Inferior parietal cortex (tissue), 1 donor: ENCODE measurements at regions not wholly inside any gene's neighbourhood (a gene's known extent, or its start where the extent isn't known, plus 50 kb on each side); places are given as distances from the start of the nearest gene placed in this dataset.
"Not testable (repeated sequence)": the region's sequence is repeated elsewhere in the genome, so short reads cannot be mapped to it uniquely, and the experiment has no call there.

ENCODE experiments used
- DNase-seq: peaks from one replicate; pipeline ENCODE4 v3.0.0-alpha.2; 2016; ENCODE audit errors: extremely low spot score

DNA sequence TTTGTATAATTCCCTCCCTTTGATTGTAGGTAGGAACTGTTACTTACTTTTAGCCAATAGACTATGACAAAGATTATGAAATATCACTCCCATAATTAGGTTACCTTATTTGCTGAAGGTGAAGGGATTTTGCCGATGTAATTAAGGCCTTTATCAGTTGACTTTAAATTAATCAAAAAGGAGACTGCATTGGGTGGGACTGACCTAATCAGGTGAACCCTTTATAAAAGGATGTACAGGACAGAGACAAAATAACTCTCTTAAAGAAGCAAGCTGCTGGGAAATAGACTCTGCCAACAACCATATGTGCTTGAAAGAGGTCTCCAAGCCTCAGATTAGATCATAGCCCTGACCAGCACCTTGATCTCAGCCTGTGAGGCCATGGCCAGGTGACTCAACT, 167.6 kb downstream of the SOX3 start:
- no peak for DNase-seq

DNA sequence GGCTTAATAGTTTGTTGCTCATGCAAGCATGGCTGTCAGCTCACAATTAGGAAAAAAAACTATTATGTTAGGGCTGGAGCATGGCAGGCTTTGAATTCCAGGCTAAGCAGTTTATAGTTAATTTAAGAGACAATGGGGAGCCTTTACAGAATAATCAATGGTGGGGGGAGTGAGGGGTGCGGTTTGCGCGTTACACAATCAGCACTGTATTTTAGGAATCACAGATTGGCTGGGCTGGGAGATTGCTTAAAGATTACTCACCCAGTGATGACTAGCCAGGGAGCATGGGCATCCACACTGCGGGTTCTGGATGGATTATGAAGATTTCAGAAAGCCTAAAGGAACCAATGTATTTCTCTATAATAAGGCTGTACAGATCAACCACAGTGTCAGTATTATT, 186.6 kb downstream of the SOX3 start:
- no peak for DNase-seq

GRCh38 chrX:140317462-140317861, 187.4 kb downstream of the SOX3 start:
- DNase-seq = no peak

DNA sequence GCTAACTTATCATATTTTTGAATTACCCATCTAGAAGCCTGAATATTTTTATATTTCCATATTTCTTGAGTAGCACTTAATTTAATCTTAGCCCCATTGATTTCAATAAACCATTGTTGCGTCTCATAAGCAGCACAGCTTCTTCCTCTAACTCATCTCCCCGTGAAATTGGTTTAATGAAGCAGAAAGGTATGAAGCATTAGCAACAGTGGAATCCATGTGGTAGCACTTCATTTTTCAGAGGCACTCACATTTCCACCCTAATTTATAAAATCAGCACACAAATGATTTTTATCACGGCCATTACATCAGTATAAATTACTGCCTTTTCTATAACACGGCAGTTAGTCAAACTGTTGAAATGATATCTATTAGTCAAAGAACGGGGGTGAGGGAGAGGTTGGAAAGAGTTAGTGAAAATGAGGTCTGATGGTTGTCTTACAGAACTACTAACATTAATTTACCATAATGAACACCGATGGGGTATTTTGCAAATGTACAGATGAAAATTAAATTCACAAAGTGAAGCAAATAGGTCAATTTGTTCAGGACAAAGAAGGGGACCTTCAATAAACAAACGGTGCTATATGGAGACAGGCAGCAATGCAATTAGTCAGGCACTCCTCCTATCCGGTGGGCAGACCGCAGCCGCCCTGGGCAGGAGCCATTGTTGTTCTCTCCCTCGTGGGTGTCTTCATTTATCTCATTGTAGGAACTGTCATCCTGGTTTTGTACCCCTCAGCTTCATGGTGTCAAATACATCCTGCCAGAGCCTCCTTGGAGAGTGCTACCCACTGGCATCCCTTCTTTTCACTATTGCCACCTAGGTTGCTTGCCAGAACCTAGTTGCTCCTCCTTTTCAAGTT, 205.7 kb downstream of the SOX3 start:
- DNase-seq = no peak

DNA sequence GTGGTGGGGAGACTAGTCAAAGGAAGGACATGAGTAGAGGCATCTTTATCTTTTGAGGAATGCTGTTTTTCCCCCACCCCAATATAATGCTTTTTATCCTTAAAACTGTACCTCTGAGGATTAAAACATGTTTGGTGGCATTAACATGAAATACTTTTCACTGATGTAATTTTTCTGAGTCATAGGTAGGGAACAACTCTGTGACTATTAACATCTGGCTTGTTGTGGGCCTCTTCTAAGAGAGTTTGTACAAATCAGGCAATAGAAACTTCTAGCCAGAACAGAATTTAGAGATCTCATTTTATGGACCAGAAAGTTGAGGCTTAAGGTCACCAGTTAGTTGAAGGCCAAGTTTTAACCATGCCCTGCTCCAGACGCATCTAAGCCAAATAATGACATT, 207.6 kb downstream of the SOX3 start:
- no peak for DNase-seq

- DNase-seq = no peak
Observed at GRCh38 chrX:140292961-140293360, 211.9 kb downstream of the SOX3 start.

GRCh38 chrX:140292188-140292587, 212.7 kb downstream of the SOX3 start:
- DNase-seq = no peak

DNA sequence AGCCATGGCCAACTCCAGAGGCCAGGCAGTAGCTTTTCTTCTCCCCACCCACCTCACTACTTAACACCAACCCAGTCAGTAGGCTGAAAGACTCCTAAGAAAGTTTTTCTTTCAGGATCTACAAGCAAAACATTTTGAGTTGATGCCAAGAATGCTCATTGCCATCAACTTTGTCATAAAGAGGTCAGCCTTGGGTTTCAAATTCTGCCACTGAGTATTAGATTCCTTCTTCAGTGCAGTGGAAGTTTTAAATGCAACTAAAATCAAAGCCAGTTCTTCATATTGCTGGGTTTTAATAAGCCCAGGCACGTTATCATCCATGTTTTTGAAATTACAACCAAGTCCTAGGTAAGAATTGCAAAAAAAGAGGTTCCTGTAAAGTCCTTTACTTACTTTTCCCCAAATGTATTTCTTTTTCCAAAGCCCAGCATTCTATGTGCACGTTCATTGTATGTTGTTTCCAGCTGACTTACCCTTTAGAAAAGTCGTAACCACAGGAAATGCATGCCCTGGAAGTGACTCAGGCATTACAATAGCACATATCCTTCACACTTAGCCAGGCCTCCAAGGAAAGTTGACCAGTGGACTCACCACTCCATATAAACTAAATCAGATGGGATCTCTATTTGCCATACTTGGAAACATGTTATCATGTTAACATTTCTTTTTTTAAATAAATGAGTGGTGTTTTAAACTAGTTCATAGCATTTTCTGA, 229.9 kb downstream of the SOX3 start:
- DNase-seq = no peak

DNA sequence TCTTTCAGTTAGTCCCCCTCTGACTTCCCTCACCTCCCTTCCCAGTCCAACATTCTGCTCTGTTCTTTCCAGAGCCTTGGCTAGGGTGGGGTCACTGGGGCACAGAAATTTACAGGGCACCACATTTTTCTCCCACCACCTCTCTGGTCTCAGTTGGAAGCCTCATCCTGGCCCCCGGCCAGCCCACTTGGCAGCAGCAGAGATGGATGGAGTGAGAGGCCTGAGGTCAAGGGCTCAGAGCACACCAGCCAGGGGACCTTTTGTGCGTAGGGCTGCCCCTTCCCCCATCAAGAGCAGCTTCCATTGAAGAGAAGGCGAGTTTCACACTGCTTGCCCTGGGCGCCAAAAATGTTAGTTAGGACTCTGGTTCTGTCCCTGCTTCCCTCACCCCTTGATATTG, 230.9 kb downstream of the SOX3 start:
- DNase-seq = no peak

DNA sequence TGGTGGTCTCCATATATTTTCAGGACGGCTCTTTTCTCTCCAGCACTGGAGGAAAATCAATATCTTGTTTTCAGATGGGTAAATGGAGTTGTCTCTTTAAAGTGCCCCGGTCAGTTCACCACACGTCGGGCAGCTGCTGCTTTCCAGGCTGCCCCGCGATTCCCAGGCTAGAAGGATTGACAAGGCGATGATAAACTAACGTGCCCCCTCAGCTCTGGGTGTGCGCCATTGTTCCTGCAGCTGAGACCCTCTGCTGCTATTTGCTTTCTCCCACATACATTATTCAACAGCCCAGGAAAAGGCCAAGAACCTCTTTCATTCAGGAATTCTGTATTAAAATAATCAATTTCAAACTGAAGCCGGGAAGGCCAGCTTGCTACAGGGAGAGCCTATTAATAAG, 254.5 kb downstream of the SOX3 start:
- no peak for DNase-seq

DNA sequence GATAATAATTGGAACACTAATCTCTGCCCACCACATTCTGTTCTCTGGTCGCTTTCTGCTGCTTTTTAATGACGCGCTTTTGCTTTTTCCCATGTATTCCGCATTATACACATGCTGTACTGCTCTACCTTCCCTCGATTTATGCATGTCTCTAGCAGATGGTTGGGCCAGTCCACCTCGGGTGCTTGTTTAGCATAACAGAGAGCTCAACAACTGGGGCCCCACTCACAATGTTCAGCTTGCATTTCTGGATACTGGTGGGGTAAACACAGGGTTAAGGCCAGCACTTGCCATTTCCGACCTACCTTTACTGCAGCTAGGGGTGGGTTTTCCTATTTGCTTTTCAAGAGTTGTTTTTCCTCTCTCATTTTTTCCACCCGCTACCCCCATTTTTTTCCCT, 255.8 kb downstream of the SOX3 start:
- no peak for DNase-seq

DNA sequence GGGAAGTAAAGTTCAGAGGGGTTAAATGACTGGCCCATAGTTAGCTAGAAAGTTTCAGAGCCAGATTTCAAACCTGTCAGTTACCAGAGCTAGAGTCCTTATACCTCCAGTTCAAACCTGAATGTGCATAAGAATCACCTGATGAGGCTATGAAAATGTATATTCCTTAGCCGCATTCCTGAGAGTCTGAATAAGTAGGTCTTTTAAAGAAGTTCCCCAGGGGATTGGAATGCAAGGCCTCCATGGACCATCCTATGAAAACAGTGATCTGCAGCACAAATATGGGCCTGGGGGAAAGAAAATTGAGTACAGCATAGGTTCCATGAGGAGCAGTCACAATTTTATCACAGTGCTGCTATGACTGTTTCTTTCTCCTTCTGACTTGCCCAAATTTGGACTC, 263.9 kb upstream of the CXorf66 start:
- no peak for DNase-seq

GRCh38 chrX:140226037-140226436, 260.7 kb upstream of the CXorf66 start:
- not testable (repeated sequence) for DNase-seq

GRCh38 chrX:140215894-140216293, 250.6 kb upstream of the CXorf66 start:
- not testable (repeated sequence) for DNase-seq

GRCh38 chrX:140214518-140214917, 249.2 kb upstream of the CXorf66 start:
- DNase-seq = not testable (repeated sequence)

DNA sequence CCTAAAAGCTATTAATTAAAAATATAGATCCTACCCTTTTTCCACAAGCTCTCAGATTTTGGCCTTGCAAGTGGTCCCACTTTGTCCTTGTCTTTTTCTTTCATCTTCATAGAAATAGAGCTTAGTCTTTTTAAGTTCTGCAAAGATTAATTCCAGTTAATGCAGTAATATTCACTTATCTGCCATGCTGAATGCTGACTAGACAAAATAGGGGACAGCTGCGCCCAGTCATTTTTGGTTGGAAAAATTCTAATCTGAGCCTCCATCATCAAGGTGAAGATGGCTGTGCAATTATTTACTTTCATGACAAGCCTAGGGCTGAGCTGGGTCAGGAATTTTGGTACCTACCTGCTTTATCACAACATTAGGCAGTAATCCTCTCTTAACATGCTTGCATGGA, 241.3 kb upstream of the CXorf66 start:
- DNase-seq = no peak

DNA sequence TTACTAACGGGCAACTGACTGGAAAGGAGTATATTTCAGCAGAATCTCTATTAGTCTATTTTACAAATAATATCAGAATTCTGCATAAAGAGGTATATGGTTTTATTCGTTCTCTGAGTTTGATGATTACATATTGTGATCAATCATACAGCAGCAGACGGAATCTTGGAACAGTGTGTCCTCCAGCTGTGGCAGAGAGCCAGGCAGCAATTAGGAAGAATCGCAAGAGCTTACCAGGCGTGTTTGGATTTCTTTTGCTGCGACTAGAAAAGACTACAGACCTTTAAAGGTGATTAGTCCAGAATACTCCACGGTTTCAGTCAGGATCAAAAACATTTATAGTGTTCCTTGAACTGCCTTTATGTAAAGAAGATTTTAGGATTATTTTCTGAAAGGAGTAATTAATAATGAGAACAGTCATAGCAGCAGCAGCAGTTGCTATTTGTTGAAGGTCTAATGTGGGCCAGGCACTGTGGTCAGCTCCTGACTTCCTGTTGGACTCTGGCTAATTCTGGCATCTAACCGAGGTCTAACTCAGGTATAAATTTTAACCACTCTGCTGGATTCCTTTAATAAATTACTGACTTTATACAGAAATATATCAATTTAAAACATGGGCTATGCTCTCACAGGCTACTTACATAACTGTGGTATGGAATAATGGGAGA, 225.3 kb upstream of the CXorf66 start:
- no peak for DNase-seq

- DNase-seq = no peak
Observed at GRCh38 chrX:140180585-140180984, 215.3 kb upstream of the CXorf66 start.

DNA sequence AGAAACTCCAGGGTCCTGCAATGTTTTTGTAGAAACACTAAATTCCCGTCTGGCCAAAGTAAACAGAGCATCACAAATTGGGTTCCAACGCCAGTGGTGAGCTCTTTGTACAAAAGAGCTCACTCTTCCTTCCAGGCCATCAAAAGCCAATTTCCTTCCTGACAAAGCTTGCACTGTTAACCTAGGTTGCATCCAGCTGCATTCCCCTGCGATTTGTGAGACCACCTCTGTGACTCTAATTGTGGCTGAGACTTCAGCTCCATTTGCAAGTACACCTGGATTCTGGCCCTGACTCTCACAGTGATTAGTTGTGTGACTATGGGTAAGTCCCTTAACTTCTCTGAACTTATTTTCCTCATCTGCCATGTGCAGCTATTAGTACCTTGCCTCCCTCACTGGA, 212.5 kb upstream of the CXorf66 start:
- DNase-seq = no peak

- no peak for DNase-seq
Observed at GRCh38 chrX:140172401-140172800, 207.1 kb upstream of the CXorf66 start.

- no peak for DNase-seq
Observed at GRCh38 chrX:140167551-140167950, 202.2 kb upstream of the CXorf66 start.

GRCh38 chrX:140165849-140166248, 200.5 kb upstream of the CXorf66 start:
- no peak for DNase-seq

GRCh38 chrX:140164391-140164790, 199.1 kb upstream of the CXorf66 start:
- DNase-seq = no peak
